RPMI7951 (cell line): ENCODE measurements at regions not wholly inside any gene's neighbourhood (a gene's known extent, or its start where the extent isn't known, plus 50 kb on each side); places are given as distances from the start of the nearest gene placed in this dataset.
"Not testable (repeated sequence)": the region's sequence is repeated elsewhere in the genome, so short reads cannot be mapped to it uniquely, and the experiment has no call there.

Source experiments
- DNase-seq: peaks from one replicate; pipeline ENCODE4 v3.0.0-alpha.2; 2012; ENCODE audit warnings: low read depth

DNA sequence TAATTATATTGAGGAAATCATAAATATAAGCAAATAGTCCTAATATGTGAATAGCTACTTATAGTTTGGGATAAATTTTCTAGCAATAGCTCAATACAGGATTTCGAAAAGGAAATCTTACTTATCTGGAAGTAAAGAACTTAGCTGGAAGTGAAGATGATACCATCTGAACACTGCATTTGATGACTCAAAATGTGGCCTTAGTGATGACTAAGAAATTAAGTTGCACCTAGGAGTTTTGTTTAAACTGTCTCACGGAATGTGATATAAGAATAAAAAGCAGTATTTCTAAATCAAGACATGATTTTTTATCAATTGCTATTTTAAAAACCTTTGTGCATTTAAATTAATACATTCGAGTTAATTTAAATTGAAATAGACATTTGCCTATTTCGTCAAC, 91.2 kb downstream of the EOMES start:
- peak; percentile 71 for DNase-seq

- no peak for DNase-seq
These were observed 92.8 kb downstream of the EOMES start for GRCh38 chr3:27629366-27629765.

GRCh38 chr3:27628026-27628750, 93.9 kb downstream of the EOMES start:
- DNase-seq = no peak

DNA sequence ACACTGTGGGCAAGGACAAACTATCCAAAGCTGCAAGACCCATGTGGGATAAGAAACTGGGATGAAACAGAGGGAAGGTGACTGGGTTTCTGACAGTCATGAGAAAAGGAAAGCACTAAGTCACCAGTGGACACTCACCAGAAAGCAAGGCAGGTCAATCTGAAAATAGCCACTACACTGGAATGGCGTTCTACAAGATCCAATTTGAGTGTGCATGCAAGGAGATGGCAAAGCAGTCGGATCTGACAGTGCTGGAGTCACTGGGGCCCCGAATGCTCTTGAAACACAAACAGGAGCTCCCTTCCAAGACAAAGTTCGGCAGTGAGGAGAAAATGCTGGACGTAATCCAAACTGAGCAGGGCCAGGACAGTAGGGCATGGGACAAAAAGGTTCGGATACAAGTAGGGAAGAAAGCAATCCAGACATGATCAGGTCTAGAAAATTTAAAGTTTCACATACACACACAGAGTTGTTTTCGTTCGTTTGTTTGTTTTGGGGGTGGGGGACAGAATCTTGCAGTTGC, 95.5 kb downstream of the EOMES start:
- DNase-seq = no peak

- no peak for DNase-seq
These were observed 96.3 kb downstream of the EOMES start for GRCh38 chr3:27625864-27626263.

DNA sequence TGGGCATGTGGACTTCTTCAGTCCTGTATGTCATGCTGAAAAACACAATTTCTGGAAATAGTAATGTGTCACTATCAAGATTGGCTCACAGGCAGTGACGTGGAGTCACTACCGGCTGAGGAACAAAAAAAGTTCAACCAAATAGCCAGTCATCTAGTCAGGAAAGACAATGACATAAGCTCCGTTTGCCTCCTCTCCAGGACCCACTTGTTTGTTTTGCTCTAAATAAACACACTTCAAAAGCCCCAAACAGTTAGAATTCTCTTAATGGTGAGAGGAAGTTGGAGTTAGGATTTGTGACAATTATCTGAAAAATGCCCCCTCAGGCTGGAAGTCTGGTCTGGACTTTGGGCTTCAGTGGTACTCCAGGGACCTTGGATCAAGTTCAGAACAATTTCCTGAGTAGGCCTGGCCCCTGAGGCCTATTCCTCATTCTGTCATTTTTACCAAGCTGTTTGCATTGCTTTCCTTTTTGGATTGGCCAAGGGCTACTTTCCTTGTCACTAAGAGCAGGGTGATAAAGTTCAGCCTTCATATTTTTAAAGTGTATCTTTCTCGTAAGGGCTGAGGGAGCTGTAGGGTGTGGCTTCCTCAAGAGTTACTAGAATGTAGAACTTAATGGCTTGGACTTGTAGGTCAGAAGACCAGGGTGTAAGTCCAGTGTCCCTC, 98.9 kb downstream of the EOMES start:
- peak; percentile 76 for DNase-seq

DNA sequence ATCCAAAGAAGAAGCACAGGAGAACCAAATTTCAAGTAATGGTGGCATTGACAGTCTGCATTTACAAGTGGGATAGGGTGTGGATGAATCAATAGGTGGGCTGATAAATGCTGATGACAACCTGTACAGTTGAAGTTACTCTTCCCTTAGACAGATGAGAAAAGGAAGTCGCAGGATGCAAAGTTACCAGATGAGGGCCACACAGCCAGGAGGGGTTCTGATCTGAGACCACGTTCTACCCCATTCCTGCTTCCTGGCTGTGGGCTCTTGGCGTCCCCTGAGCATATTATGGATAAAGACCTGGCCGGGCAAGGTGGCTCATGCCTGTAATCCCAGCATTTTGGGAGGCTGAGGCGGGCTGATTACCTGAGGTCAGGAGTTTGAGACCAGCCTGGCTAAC, 104.6 kb downstream of the EOMES start:
- no peak for DNase-seq

- no peak for DNase-seq
These were observed 106.1 kb downstream of the EOMES start for GRCh38 chr3:27616031-27616430.

DNA sequence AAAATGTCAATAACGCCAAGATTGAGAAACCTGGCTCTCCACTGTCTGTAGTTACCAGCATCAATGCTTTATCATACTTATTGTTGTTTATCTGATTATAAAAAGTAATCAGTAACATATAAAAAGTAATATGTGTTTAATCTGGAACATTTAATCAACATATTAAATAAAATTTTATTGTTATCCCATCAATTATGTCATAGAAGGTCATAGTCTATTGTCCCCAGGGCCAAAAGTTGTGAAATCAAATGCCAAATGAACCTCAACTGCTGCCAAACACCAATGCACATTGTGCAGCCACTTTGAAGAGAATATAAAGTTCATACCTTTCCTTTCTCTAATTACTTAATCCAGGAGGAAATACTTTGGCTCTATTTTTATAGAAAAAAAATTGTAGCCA, 106.6 kb downstream of the EOMES start:
- no peak for DNase-seq

DNA sequence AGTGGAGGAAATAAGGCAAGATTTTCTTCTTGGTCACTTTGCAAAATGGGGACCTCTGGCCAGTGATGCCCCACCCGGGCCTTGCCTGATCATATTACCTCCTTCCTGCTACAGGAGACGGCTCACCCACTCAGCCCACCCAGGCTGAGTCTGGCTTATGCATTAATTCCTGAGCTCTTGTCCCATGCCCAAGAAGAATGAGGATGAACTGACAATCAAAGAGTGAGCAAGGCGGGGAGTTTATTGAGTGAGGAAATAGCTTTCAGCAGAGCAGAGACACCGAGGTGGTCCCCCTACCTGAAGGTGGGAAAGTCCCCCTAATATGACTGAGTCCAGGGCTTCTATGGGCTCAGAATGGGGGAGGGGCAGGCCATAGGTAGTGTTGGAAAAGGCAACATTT, 107.5 kb downstream of the EOMES start:
- no peak for DNase-seq

DNA sequence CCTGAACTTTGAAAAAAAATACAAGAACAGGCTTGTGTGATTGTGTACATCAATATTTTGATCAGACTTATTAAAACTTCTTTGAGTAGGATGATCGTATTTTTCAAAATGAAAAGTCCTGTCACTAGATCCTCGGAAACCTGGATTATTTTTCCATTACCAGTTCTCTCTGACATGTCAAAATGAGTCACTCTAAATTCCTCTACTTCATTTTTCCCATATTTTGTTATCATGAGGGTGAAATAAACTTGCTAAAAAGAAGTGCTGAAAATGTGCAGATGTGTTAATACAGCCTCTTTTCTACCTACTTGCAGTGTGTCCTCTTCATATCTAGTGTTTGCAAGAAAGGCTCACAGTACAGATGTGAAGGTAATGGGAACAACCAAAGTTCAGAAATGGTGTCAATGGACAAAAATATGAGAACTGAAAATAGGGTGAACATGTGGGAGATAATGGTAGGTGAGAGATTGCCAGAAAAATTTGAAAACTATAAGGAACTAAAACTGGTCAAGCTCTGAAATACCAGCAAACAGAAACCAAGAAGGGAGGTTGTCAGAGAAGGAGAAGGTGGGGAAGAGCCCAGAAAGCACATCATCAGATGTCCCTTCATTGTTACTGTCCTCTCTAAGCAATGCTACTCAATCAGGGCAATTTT, 108.2 kb downstream of the EOMES start:
- no peak for DNase-seq

DNA sequence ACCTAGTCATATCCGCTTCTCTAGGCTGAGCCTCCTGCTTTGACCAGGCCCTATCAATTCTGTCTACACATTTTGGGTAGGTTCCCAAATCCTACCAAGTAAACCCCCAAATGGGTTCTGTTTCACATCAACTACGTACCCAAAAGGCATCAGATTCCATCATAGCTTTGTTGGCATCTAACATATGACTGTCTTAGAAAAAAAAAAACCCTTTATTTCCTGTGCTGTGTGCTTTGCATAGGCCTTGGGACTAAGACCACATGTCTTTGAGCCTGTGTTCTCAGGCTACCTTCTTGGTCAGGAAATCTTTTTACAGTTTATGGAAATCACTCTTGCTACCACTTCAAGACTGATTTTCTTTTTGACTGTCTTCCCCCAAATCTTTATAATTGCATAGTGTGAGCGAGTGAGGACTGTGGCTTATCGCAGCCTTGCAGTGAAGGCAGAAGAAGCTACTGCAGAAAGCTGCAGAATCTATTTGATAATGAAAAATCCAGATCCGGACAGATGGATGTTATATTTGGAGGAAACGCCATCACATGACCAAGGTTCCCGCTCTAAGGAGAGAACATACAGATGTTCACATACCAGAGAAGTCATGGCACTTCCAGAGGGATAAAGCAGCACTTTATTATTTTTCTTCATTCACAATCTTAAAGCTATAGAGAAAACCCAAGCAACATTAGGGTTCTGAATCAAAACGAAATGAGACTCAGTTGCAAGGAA, 111.2 kb downstream of the EOMES start:
- no peak for DNase-seq

- DNase-seq = peak; percentile 22
These were observed 114.8 kb downstream of the EOMES start for GRCh38 chr3:27607370-27607769.

GRCh38 chr3:27606537-27606936, 115.6 kb downstream of the EOMES start:
- no peak for DNase-seq

GRCh38 chr3:27601311-27601710, 117.1 kb upstream of the SLC4A7 start:
- not testable (repeated sequence) for DNase-seq

GRCh38 chr3:27599741-27600140, 115.6 kb upstream of the SLC4A7 start:
- DNase-seq = not testable (repeated sequence)

DNA sequence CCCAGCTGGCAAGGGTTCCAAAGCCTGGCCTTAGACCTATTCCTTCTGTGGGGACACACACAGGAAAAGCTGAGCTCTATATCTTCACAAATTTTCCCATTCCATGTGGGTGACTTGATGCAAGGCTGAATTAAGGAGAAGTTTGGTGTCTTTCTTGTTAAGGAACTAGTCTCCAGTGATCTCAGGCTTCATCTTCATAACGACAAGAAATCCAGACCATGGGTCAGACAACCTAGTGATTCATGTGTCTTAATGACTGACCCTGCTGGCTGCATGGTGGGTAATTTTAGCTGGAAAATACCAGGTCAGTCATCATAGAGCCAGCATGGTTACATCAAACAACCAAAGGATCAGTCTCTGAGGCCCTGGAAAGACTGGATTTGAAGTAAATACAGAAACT, 112.7 kb upstream of the SLC4A7 start:
- DNase-seq = peak; percentile 64

DNA sequence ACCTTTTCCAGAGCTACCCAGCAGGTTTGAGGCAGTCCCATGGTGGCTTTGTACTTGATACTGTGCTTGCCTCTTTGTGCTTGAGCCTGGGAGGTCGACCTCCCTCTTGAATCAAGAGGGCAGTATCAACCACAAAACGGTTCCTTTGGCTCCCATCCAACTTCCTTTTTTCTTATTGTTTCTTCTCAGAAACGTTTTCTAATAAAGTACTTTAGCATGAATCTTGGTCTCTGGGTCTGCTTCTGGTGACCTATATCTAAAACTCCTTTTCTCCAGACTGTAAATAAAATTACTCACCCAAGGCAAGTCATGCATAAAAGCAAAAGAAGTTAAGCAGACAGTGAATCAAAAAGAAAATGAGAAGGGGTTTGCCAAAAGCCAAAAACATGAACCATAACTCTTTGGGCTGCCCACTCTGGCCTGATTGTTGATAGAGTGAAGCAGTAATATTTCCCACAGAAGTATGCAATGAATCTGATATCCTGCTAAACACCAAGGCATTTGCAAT, 112.2 kb upstream of the SLC4A7 start:
- DNase-seq = peak; percentile 22

DNA sequence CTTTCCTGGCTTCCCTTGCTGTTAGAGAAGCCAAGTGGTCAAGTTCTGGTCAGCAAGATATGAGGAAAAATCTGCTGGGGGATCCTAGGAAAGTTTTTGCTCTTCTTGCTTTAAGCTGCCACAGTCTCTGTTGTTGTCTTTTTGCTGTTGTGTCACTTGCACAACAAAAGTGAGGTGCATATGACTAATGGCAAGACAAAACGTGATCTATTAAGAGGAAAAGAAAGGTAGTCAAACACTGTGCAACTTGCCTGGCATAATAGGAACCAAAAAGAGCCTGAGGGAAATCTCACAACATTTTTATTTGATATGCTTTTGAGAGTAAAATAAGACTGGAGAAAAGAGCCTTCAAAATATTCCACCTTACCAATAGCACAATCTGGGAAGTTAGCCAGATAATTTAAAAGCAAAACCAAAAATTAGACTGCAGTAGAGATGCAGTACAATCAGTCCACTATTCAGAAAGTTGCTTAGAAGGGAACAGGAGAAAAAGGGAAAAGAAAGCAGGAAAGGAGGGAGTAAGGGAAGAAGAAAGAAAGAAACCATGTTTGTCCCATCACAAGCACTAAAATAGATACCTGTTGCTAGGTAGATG, 110.0 kb upstream of the SLC4A7 start:
- peak; percentile 34 for DNase-seq

GRCh38 chr3:27593173-27593572, 109.0 kb upstream of the SLC4A7 start:
- no peak for DNase-seq
